Prostate gland (tissue), 2 donors: ENCODE measurements at regions not wholly inside any gene's neighbourhood (a gene's known extent, or its start where the extent isn't known, plus 50 kb on each side); places are given as distances from the start of the nearest gene placed in this dataset.

ENCODE experiments used
- POLR2A ChIP-seq: fragments of 450-650 bp; IDR thresholded peaks from one replicate; pipeline ENCODE4 v1.6.1; 2016; ENCODE audit warnings: antibody characterized with exemption, mild to moderate bottlenecking
- POLR2AphosphoS5 ChIP-seq: sonication (generic); formaldehyde crosslinking; IDR thresholded peaks from one replicate; pipeline ENCODE4 v1.6.1; 2017; ENCODE audit warnings: antibody characterized with exemption
- TF ChIP-seq, protein P1 (sequence below), 4 experiments: fragments of 200-600 bp in 2 of 4; fragments of 450-650 bp in 2 of 4; sonication (generic) in 2 of 4; IDR thresholded peaks; 1 replicate in 3 of 4; 2 replicates in 1 of 4; pipeline ENCODE4 v1.5.1; 2016 to 2019; ENCODE audit warnings: antibody characterized with exemption in 4 of 4, mild to moderate bottlenecking in 2 of 4, moderate library complexity in 2 of 4

DNA sequence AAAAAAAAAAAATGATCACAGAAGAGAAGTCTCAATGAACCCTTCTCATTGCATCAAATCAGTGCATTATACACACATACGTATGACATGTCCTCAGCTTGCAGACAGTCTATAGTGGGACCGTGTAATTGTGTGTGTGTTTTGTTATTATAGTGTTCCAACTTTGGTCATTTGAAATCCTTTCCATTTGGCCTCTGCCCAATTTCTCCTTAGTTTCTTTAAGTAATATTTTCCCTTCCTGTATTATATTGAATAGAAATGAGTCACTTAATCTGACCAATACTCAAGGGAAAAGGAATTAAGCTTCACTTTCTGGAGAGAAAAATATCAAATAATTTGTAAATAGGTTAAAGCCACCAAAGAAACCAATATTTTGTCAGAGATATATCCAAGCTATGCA lies 415.5 kb upstream of the SORCS1 start:
- TF ChIP-seq, protein P1, sequence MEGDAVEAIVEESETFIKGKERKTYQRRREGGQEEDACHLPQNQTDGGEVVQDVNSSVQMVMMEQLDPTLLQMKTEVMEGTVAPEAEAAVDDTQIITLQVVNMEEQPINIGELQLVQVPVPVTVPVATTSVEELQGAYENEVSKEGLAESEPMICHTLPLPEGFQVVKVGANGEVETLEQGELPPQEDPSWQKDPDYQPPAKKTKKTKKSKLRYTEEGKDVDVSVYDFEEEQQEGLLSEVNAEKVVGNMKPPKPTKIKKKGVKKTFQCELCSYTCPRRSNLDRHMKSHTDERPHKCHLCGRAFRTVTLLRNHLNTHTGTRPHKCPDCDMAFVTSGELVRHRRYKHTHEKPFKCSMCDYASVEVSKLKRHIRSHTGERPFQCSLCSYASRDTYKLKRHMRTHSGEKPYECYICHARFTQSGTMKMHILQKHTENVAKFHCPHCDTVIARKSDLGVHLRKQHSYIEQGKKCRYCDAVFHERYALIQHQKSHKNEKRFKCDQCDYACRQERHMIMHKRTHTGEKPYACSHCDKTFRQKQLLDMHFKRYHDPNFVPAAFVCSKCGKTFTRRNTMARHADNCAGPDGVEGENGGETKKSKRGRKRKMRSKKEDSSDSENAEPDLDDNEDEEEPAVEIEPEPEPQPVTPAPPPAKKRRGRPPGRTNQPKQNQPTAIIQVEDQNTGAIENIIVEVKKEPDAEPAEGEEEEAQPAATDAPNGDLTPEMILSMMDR (IDR thresholded peaks at IDR 0.05), result no peak
- TF ChIP-seq POLR2A, result no peak
- TF ChIP-seq POLR2AphosphoS5, result no peak
